ENCODE measurements at regions not wholly inside any gene's neighbourhood (a gene's known extent, or its start where the extent isn't known, plus 50 kb on each side); places are given as distances from the start of the nearest gene placed in this dataset.

GRCh38 chr2:105525201-105525600, 126.3 kb upstream of the FHL2 start:
- H3K27me3 Mint-ChIP-seq (ENCODE audit: insufficient read depth, unreplicated experiment) = no peaks in the 10 kb centered on the region
- no TSS peak for BruUV-seq (replicated peaks)
- intact Hi-C loops (cut with micrococcal nuclease; ENCODE audit: unreplicated experiment) = loop anchor here (10.0 kb wide), 1 partner anchor 410 kb away; no protein-coding TSS in a partner anchor
- no peak for DNase-seq
- H3K9me3 Mint-ChIP-seq (ENCODE audit: unreplicated experiment) = no peaks in the 10 kb centered on the region
- no peak overlapping the region for H3K27ac Mint-ChIP-seq (ENCODE audit: unreplicated experiment)
- H3K36me3 ChIP-seq (ENCODE audit: control insufficient read depth, insufficient read depth, low read length) = no peaks in the 10 kb centered on the region
- H3K4me1 ChIP-seq = no peaks in the 10 kb centered on the region
- no peak for TF ChIP-seq CTCF (IDR thresholded peaks at IDR 0.05; ENCODE audit: insufficient read depth in 1 of 2, low read depth in 1 of 2, low read length in 1 of 2, severe bottlenecking in 1 of 2, unreplicated experiment in 1 of 2)
- H3K27me3 ChIP-seq (replicated peaks; ENCODE audit: control insufficient read depth, insufficient read depth, low read length) = no peaks in the 10 kb centered on the region
- POLR2A ChIA-PET = no interaction called here
- H3K36me3 Mint-ChIP-seq (ENCODE audit: insufficient read depth, unreplicated experiment) = no peaks in the 10 kb centered on the region
- H3K9me3 ChIP-seq = peaks cover 16% of the 10 kb centered on the region; the same call in 1 of the 2 replicates
- H3K4me1 Mint-ChIP-seq (ENCODE audit: low read depth, unreplicated experiment) = no peaks in the 10 kb centered on the region
- CTCF ChIA-PET = no interaction called here
- no peak overlapping the region for H3K4me3 ChIP-seq (ENCODE audit: low read depth, low read length)
- no peak overlapping the region for H3K4me3 Mint-ChIP-seq (ENCODE audit: unreplicated experiment)

- ChIA-PET CTCF (interaction anchor here (2.1 kb wide), 1 partner anchor 178 kb away, joined by 8 read pairs; no protein-coding TSS in a partner anchor), POLR2A (no interaction called here)
- no peak for DNase-seq
- no peaks in the 10 kb centered on the region for H3K27me3 Mint-ChIP-seq (ENCODE audit: insufficient read depth, unreplicated experiment)
- Histone ChIP-seq H3K4me3 (ENCODE audit: low read depth, low read length) (no peak overlapping the region), H3K27me3 (replicated peaks; ENCODE audit: control insufficient read depth, insufficient read depth, low read length) (no peaks in the 10 kb centered on the region), H3K36me3 (ENCODE audit: control insufficient read depth, insufficient read depth, low read length) (no peaks in the 10 kb centered on the region), H3K9me3 (0 out of 2 replicates have a peak, but pooled peaks cover 13% of the 10 kb centered on the region), H3K4me1 (no peaks in the 10 kb centered on the region)
- H3K4me1 Mint-ChIP-seq (ENCODE audit: low read depth, unreplicated experiment) = no peaks in the 10 kb centered on the region
- no peaks in the 10 kb centered on the region for H3K36me3 Mint-ChIP-seq (ENCODE audit: insufficient read depth, unreplicated experiment)
- no peak for TF ChIP-seq CTCF (IDR thresholded peaks at IDR 0.05; ENCODE audit: insufficient read depth in 1 of 2, low read depth in 1 of 2, low read length in 1 of 2, severe bottlenecking in 1 of 2, unreplicated experiment in 1 of 2)
- H3K9me3 Mint-ChIP-seq (ENCODE audit: unreplicated experiment) = no peaks in the 10 kb centered on the region
- BruUV-seq (replicated peaks) = no TSS peak
- H3K27ac Mint-ChIP-seq (ENCODE audit: unreplicated experiment) = no peak overlapping the region
- H3K4me3 Mint-ChIP-seq (ENCODE audit: unreplicated experiment) = no peak overlapping the region
- intact Hi-C loops (cut with micrococcal nuclease; ENCODE audit: unreplicated experiment) = loop anchor here (10.0 kb wide), 1 partner anchor 408 kb away; no protein-coding TSS in a partner anchor
These were observed 123.8 kb upstream of the FHL2 start for GRCh38 chr2:105522645-105523044.

- Histone ChIP-seq H3K4me1 (no peaks in the 10 kb centered on the region), H3K4me3 (ENCODE audit: low read depth, low read length) (no peak overlapping the region), H3K36me3 (ENCODE audit: control insufficient read depth, insufficient read depth, low read length) (no peaks in the 10 kb centered on the region), H3K27me3 (replicated peaks; ENCODE audit: control insufficient read depth, insufficient read depth, low read length) (no peaks in the 10 kb centered on the region), H3K9me3 (0 out of 2 replicates have a peak, but pooled peaks cover 13% of the 10 kb centered on the region)
- BruUV-seq (replicated peaks) = no TSS peak
- intact Hi-C loops (cut with micrococcal nuclease; ENCODE audit: unreplicated experiment) = loop anchor here (1.0 to 10.0 kb wide), 5 partner anchors 66 to 407 kb away; no protein-coding TSS in a partner anchor
- H3K36me3 Mint-ChIP-seq (ENCODE audit: insufficient read depth, unreplicated experiment) = no peaks in the 10 kb centered on the region
- H3K9me3 Mint-ChIP-seq (ENCODE audit: unreplicated experiment) = no peaks in the 10 kb centered on the region
- CTCF ChIA-PET = interaction anchor here (0.5 to 2.1 kb wide), 3 partner anchors 42 to 177 kb away, joined by 3 to 8 read pairs (median 5); no protein-coding TSS in a partner anchor
- no peaks in the 10 kb centered on the region for H3K4me1 Mint-ChIP-seq (ENCODE audit: low read depth, unreplicated experiment)
- no peak overlapping the region for H3K27ac Mint-ChIP-seq (ENCODE audit: unreplicated experiment)
- no peaks in the 10 kb centered on the region for H3K27me3 Mint-ChIP-seq (ENCODE audit: insufficient read depth, unreplicated experiment)
- DNase-seq = no peak
- POLR2A ChIA-PET = no interaction called here
- no peak for TF ChIP-seq CTCF (IDR thresholded peaks at IDR 0.05; ENCODE audit: insufficient read depth in 1 of 2, low read depth in 1 of 2, low read length in 1 of 2, severe bottlenecking in 1 of 2, unreplicated experiment in 1 of 2)
- H3K4me3 Mint-ChIP-seq (ENCODE audit: unreplicated experiment) = no peak overlapping the region
These were observed 122.8 kb upstream of the FHL2 start for GRCh38 chr2:105521616-105522015.
